HG03097 (cell line): ENCODE measurements at regions not wholly inside any gene's neighbourhood (a gene's known extent, or its start where the extent isn't known, plus 50 kb on each side); places are given as distances from the start of the nearest gene placed in this dataset.
A peak's percentile ranks its signal among the peaks of the same experiment; 100 is the strongest.

Source experiments
- ATAC-seq: cut with Tn5 transposase; IDR thresholded peaks from one replicate; pipeline ENCODE4 v1.9.1; 2021; ENCODE audit not compliant: unreplicated experiment, low FRiP score

DNA sequence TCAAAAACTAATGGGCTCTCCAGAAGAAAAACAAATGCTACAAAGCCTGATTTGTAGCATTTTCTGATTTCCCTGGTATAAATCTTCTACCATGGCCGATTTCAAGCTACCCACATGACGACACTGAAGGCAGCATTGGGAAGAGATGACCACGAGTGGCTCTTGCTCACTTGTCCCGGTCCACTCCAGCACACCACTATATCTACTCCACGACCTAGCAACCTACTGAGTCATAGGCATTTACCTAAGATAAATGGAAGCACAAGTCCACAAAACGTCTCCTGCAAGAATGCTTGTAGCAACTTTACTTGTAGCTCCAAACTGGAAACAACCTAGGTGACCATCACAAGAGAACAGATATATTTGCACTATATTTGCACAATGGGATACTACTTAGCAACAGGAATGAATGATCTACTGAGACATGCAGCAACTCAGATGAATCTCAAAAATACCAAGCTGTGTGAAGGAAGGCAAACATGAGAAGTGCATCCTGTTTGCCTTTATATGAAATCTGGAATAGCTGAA, 60.8 kb upstream of the HES1 start:
- ATAC-seq: no peak

DNA sequence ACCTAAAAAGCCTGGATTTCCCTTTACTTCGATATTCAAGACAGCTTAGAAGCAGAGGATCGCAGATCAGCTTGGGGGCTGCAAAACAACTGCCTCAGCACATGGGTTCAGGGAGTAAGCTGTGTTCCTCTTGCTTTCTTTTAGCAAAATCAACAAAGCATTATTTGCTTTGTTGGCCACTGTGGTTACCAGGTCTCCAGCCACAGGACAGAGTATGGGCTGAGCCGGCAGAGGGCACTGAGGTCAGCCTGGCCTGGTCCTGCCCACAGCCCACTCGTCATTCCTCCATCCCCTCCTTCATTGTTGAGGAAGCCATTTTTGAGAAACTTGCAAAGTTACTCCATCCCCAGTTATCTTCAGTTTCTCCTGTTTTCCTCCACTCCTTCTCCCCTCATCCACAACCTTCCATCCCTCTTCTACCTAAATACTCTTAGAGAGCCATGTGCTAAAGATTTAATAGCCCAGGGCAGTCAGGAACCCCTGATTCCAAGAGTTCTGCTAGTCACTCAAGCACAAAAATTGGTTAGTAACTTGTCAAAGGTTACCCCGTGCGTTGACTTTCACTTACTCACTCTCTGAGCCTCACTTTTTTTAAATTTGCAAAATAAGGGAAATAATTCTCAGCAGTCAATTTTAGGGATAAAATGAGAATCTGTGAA, 60.0 kb upstream of the HES1 start:
- ATAC-seq: no peak

DNA sequence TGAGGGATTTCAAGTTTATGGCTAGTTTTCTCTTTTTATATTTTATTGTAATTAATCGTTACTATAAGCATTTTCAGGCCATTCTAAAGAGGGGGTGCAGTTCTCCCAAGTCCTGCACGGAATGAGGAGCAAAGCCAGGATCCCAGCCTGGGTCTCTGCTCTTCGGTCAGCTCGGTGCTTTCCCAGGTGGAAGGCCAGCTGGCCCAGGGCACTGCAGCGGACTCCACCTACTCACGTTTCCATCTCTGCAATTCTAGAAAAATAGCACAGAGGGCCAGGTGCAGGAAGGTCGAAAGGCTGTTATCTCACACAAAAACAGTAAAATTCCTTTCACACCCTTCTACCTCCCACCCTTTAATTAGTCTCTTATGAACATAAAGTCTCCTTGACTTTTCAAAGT, 59.5 kb upstream of the HES1 start:
- ATAC-seq: no peak

DNA sequence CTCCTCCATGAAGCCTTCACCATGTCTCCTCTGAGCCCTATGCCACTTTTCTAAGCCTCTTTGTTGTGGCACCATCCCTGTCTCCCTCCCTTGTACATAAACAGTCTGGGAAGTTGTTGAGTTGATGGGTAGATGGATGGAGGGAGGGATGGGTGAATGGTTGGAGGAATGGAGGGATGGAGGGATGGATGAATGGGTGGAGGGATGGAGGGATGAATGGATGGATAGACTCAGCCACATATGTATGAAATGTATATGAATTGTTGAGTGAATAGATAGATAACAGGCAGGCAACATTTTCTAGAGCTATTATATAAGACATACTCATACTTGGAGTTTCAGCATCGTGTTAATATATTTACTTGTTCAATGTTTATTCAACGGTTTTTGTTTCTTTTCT, 58.3 kb upstream of the HES1 start:
- ATAC-seq: no peak

DNA sequence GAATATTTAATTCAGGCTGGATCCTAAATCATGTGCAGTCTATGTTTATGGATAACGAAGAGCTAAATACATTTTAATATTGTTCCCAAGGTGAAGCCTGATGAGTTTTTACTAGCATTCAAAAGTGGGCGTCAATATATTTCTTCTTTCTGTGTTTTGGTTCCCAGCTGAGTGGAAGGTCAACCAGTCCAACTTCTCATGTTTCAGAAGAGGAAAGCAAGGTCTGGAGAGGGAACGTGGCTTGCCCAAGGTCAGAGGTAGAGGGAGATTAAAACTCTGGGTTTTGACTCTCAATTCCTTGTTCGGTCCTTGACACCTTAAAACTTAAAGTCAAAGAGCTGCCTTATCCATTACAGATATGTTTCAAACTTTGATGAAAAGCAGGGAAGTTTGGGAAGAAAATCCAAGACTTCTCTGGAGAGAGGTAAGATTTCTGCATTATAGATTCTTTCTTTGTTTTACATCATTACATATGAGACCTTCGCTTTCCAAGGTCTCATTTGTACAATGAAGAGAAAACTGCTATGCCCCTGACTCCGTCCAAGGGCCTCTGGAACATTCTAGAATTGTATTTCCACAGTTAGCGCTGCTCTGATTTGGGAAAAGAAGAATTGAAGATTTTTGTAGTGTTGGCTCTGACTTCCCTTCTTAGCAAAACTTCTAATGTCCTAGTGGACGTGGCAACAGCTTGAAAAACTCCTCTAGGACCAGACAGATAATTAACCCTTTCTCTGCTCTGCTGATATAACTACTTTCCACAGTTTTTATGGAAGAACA, 57.7 kb upstream of the HES1 start:
- ATAC-seq: no peak

DNA sequence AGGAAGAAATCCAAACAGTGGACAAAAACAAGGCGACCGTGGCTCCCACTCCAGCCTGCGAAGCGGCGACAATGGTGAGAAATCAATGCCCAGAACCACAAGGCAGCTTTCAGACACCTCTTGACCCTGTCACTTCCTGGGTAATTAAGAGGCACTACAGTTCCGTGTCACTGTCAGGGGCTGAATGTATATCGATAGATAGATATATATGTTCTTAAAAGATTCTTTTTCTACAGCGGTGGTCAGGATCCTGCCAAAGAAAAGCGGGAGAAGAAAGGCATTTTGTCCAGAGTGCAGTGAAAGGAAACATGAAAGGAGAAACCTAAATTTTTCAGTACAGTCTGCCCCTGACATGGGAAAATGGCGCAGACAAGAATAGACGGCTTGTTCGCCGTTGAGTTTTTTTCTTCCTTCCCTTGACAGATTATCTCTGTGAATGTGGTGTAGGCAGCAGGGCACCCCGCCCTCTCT, 56.2 kb upstream of the HES1 start:
- ATAC-seq: no peak

DNA sequence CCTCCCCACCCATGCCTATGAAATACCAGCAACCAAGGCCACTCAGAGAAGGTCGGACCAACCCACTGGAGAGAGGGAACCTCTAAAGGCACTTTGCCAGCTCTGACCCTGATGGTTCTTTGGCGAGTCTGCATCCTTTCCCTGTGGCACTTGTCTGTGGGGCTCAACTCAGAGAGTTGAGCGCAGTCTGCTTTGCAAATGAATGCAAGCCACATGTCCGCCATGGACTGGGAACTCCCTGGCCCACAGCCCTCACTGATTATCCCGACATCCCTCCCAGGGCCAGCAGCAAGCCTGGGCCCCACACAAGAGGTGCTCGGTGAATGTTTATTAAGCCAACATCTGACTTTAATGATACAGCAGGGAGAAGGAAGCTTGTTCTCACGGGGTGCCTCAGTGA, 55.5 kb upstream of the HES1 start:
- no peak for ATAC-seq

DNA sequence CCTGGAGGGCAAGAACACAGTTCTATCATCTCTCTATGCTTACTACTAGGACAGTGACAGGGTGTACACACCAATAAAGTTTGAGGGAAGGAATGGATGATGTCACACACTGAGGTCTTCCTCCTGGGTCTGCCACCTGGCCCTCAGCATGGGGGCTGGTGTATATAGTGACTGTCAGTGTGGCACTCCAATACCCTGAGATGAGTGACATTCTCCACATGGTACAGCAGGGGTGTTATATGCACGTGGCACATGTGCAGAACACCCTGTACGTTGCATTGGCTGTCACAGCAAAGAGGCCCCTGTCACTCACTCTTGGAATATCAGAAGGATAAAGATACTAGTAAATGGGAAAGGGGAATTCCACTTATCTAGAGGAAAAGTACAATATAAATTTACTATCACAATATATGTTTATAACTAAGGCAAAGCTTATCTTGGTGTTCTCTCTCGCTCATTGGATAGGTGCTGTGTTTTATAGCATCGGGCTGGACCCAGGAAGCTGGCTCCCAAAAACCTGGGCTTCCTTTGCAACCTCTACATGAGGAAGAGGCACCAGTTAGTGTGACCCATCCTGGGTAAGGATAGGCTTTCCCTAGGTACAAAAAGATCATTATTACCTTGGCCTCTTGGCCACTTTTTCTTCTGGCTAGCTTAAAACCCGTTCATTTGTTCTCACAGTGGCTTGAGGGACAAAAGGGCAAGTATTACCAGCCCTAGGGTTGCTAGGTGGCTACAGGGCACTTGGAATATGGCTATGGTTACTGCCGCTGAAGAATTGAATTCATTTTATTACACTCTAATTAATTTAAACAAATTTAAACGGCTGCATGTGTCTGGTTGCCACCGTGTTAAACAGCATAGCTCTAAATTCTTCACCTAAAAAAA, 54.8 kb upstream of the HES1 start:
- ATAC-seq: no peak

DNA sequence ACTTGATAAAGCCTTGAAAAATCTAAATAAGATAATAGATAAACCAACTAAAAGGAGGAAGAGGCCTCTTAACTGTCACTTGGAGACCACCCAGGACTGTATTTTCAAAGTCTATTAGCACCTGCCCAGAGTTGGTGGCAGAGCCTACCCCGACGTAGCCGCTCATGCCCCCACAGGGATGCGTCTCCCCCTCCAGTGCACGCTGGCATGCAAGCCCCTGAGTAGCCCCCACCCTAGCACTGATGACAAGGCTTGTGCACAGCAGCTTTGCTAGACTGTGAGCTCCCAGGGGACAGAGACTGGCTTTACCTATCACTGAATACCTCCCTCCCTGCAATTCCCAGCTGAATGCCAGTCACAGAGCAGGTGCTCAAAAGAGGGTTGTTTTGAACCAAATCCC, 54.1 kb upstream of the HES1 start:
- no peak for ATAC-seq

DNA sequence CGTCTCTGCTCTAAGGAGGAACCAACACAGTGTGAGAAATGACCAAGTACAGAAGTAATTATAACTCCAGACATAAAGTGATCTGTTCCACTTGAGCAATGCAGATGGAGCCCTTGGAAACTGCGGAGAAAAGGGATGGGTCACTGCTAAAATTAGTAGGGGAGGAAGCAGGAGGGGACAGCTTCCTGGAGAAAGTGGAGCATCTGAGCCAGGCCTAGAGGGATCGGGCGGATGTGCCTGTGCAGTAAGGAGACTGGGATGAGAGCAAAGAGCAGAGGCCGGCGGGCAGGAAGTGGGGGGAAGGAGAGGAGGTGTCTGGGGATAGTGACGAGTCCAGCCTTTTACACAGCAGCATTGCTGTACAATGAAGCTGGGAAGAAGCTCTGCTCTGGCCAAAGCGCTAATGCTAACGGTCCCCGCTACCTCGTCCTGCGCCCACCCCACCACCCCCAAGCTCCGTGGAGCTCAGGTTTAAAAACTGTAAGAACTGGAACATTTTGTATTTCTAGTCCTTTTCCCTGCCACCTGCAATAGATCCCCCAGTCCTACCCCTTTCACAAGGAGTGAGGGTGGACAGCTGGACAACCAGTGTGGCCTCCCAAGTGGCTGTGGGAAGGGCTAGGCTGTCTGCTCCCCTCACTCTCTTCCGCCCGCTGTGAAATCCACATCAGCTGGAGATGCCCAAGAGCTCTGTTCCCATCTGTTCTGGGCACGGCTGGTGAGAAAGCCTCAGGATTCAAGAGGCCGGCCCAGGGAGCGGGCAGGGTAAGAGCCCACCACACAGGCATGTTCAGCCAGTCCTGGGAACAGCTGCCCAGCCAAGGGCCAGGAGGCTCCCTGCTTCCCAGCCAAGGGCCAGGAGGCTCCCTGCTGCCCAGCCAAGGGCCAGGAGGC, 53.0 kb upstream of the HES1 start:
- ATAC-seq: no peak

DNA sequence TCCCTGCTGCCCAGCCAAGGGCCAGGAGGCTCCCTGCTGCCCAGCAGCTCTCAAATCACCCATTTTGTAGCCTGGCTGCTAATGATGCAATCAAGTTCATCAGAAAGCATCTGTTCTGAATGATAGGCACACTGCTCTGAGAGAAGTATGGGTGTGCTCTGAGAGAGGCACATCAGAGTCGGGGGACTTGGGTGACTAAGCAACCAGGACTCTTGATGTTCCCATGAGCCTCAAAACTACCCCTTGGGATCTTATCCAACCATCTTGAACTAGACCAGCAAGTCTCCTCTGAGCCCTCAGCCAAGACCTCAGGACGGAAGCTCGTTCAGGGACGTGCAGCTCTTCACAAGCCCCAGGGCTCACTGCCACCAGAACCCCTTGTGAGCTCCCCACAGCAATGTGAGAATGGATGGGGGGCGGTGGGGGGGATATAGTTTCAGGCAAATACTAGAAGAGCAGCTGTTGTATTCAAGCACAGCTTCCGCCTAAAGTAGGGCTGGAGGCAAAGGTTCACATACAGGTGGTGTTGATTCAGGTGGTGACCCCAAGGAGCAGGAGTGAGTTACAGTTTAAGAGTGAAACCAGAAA, 52.2 kb upstream of the HES1 start:
- peak; percentile 41 for ATAC-seq

DNA sequence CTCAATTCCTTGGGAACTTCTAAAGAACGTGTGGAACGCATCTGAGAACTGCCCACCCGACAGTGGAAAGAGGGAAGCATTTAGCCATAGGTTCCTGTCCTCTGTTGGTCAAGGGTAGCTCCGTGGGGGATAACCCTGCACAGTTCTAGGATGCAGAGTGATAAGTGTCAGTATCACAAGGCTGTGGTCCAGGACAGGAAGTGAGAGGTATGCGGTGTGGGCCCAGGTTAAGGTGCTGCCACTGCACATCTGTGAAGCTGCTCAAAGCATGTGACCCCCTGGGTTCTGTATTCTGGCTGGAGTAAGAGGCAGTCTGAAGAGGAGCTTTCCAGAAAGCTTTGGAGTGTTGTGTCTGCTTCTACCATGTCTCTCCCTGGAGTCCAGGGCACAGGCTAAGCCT, 51.7 kb upstream of the HES1 start:
- peak; percentile 87 for ATAC-seq
